BJ (cell line): ENCODE measurements at regions not wholly inside any gene's neighbourhood (a gene's known extent, or its start where the extent isn't known, plus 50 kb on each side); places are given as distances from the start of the nearest gene placed in this dataset.

ENCODE experiments used
- CTCF ChIA-PET: fragments of 350-600 bp; formaldehyde crosslinking; extraction: SDS; loops from one replicate; lab custom pipeline; 2021; ENCODE audit warnings: antibody characterized with exemption, inconsistent platforms; lab: Yijun Ruan, JAX
- POLR2A ChIA-PET: fragments of 300-600 bp; sonication (Branson Sonifier 250); formaldehyde crosslinking; extraction: SDS; loops from one replicate; lab custom pipeline; 2021; ENCODE audit warnings: antibody characterized with exemption; lab: Charles Lee
- DNase-seq: peaks from one replicate; pipeline ENCODE4 v3.0.0-alpha.2; 2011; ENCODE audit warnings: low read depth
- H3K27me3 ChIP-seq: 2 replicates; pipeline ENCODE4 v1.6.0; 2011; ENCODE audit warnings: low read length; ENCODE audit not compliant: control insufficient read depth, insufficient read depth
- H3K36me3 ChIP-seq: 2 replicates; pipeline ENCODE4 v1.5.1; 2011; ENCODE audit warnings: low read length; ENCODE audit not compliant: control insufficient read depth, insufficient read depth
- H3K4me3 ChIP-seq: 2 replicates; pipeline ENCODE4 v1.5.1; 2011; ENCODE audit warnings: low read depth, mild to moderate bottlenecking, control low read depth, low read length
- TF ChIP-seq, protein P1 (sequence below): IDR thresholded peaks from 2 replicates; pipeline ENCODE4 v1.5.1; 2011; ENCODE audit warnings: low read depth, mild to moderate bottlenecking, control low read depth, inconsistent platforms, low read length, moderate library complexity; ENCODE audit not compliant: insufficient read depth

DNA sequence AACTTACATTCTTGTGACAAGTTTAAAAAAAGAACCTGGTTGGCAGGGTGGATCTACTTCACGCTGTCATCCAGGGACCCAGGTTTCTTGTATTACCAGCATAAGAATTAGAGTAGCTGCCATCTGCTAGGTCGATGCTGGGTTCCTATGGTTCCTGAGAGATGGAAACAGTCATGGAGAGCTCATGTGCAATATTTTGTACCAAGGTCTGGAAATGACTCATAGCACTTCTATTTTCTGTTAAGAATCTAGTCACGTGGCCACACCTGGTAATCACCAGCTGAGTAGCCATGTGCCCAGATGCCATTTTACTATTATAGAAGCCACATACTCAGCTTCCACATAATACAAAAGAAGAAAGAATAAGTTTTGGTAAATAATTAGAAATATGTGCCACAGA is 171.3 kb downstream of the CD83 start:
- H3K36me3 ChIP-seq = no peaks in the 10 kb centered on the region
- TF ChIP-seq, protein P1, sequence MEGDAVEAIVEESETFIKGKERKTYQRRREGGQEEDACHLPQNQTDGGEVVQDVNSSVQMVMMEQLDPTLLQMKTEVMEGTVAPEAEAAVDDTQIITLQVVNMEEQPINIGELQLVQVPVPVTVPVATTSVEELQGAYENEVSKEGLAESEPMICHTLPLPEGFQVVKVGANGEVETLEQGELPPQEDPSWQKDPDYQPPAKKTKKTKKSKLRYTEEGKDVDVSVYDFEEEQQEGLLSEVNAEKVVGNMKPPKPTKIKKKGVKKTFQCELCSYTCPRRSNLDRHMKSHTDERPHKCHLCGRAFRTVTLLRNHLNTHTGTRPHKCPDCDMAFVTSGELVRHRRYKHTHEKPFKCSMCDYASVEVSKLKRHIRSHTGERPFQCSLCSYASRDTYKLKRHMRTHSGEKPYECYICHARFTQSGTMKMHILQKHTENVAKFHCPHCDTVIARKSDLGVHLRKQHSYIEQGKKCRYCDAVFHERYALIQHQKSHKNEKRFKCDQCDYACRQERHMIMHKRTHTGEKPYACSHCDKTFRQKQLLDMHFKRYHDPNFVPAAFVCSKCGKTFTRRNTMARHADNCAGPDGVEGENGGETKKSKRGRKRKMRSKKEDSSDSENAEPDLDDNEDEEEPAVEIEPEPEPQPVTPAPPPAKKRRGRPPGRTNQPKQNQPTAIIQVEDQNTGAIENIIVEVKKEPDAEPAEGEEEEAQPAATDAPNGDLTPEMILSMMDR = no peak
- H3K4me3 ChIP-seq = no peak overlapping the region
- POLR2A ChIA-PET = no interaction called here
- CTCF ChIA-PET = no interaction called here
- no peaks in the 10 kb centered on the region for H3K27me3 ChIP-seq
- no peak for DNase-seq

DNA sequence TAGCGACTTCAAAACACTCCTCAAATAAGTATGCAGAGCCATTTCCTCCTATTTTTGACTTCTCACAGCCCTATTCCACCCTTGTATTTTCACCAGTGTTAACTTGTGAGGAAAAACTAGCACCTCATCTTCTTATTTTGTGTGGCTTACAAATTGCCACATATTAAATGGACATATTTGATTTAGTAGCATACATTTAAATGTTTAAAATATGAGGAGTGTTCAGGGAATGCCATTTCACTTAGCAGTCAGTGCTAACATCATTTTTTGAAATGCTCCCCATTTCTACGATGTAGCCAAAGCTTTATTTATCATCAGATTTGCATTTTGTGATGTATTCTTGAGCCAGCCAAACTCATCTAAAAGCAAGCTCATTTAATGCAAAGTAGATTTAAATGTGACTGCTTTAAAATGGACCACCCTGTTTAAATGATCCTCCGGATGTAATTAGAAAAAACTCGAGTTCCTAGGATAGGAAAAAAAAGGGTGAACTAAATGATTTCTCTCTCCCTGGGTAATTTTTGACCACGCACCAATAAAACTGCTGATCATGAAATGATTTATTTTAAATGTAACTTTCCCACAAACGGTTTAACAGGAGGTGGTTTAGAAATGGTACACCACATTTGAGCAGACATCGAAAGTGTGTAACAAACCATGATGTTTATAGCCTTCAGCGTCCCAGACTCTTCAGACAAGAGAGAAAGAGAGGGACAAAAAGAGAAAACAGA is 172.6 kb downstream of the CD83 start:
- no peak overlapping the region for H3K4me3 ChIP-seq
- H3K36me3 ChIP-seq = no peaks in the 10 kb centered on the region
- no peak for DNase-seq
- H3K27me3 ChIP-seq = no peaks in the 10 kb centered on the region
- CTCF ChIA-PET = no interaction called here
- POLR2A ChIA-PET = interaction anchor here (0.7 kb wide), 1 partner anchor 20 kb away, joined by 3 read pairs; no protein-coding TSS in a partner anchor
- TF ChIP-seq, protein P1 = no peak

DNA sequence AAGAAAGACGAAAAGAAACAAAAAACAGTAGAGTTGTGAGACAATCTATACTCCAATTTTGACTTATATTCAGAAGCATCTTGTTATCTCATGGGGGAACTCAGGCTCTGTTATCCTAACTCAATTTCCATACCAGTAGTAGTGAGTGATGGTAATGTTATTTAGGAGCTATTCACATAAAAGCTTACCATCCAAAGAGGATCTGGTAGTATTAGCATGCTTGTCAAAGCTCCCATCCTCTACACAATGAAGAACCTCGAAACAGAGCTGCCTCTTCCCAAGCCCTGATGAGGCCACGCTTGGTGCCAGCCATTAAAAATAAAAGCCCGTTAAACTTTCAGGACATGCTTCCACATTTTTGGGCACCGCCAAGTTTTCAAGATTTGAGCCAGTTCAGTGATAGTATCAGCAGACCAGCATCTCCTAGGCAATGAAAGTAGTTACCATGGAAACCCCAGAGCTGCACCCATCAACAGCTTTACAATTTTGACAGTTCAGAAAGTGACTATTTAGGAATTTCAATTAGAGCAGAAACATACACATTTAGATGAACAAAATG is 173.3 kb downstream of the CD83 start:
- CTCF ChIA-PET = interaction anchor here (0.5 kb wide), 1 partner anchor 164 kb away, joined by 3 read pairs; no protein-coding TSS in a partner anchor
- H3K36me3 ChIP-seq = no peaks in the 10 kb centered on the region
- TF ChIP-seq, protein P1 = no peak
- H3K4me3 ChIP-seq = no peak overlapping the region
- POLR2A ChIA-PET = no interaction called here
- no peak for DNase-seq
- H3K27me3 ChIP-seq = no peaks in the 10 kb centered on the region

DNA sequence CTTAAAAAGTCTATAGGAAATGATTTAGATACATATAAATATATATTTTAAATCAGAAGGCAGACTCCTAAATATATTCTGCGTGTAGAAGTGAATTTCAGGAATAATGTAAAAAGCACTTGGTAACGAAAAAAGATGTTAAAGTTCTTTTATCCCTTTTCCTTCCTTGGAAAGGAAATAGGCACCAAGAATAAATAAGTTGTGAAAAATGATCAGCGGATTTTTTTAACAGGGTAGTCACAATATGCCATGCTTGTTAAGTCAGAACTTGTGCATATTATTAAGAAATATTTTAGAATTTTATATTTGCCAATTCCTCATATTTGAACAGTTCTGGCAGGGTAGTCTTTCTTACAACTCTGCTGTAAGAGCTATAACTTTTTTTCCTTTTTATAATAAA is 173.8 kb downstream of the CD83 start:
- TF ChIP-seq, protein P1 = no peak
- Histone ChIP-seq H3K36me3 (no peaks in the 10 kb centered on the region), H3K4me3 (no peak overlapping the region), H3K27me3 (no peaks in the 10 kb centered on the region)
- POLR2A ChIA-PET = no interaction called here
- CTCF ChIA-PET = interaction anchor here (0.5 kb wide), 1 partner anchor 164 kb away, joined by 3 read pairs; no protein-coding TSS in a partner anchor
- DNase-seq = no peak

DNA sequence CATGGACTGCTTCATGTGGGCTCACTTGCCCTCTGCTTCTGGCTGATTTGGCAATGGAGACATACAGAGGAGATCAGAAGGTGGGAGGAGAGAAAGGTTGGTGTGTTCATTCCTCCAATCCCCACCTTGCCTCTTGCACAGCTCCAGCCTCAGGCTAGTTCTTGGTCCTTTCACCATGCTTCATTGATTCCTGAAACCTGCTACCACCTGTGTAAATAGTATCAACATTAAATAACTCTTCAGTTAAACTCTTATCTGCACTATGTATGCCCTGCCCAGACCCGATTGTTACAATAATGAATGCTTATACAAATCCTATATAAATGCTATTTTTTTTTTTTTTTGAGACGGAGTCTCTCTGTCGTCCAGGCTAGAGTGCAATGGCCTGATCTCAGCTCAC is 174.5 kb downstream of the CD83 start:
- DNase-seq = no peak
- no peaks in the 10 kb centered on the region for H3K27me3 ChIP-seq
- H3K4me3 ChIP-seq = no peak overlapping the region
- TF ChIP-seq, protein P1 = no peak
- no peaks in the 10 kb centered on the region for H3K36me3 ChIP-seq
- ChIA-PET POLR2A (no interaction called here), CTCF (interaction anchor here (0.7 kb wide), 1 partner anchor 35 kb away, joined by 3 read pairs; no protein-coding TSS in a partner anchor)
